Endothelial cell of umbilical vein (primary cell): ENCODE measurements at regions not wholly inside any gene's neighbourhood (a gene's known extent, or its start where the extent isn't known, plus 50 kb on each side); places are given as distances from the start of the nearest gene placed in this dataset.

ENCODE experiments used
- BruUV-seq: library from RNA; stranded (reverse); fragments of 400-500 nt; replicated peaks from 2 replicates; lab custom pipeline; 2021; lab: Mats Ljungman, UMichigan
- CTCF ChIA-PET: fragments of 300-600, 350-600 bp; sonication (Branson Sonifier 250); formaldehyde crosslinking; loops from one replicate; lab custom pipeline; 2021; ENCODE audit warnings: antibody characterized with exemption, inconsistent platforms; lab: Charles Lee
- POLR2A ChIA-PET: fragments of 300-600, 350-600 bp; sonication (Branson Sonifier 250); formaldehyde crosslinking; loops from one replicate; lab custom pipeline; 2021; ENCODE audit warnings: antibody characterized with exemption, inconsistent platforms; lab: Charles Lee
- DNase-seq: peaks from one replicate; pipeline ENCODE4 v3.0.0-alpha.2; 2011; ENCODE audit warnings: low read depth, low spot score
- FAIRE-seq: peaks from 2 replicates; lab custom pipeline; 2011; peaks lifted over from hg19 to GRCh38; lab: Jason Lieb, UNC
- H2AFZ ChIP-seq: 2 replicates; pipeline ENCODE4 v1.6.0; 2012; ENCODE audit warnings: low read depth, low read length, control low read depth, inconsistent platforms
- H3K27ac ChIP-seq: 2 replicates; pipeline ENCODE4 v1.5.1; 2011; ENCODE audit warnings: low read depth, mild to moderate bottlenecking, control low read depth, low read length, moderate library complexity; ENCODE audit not compliant: insufficient read depth
- H3K27me3 ChIP-seq, 2 experiments: 2 replicates each; pipeline versions ENCODE4 v1.6.0 to v1.6.1; 2011; ENCODE audit warnings: low read length in 2 of 2, mixed read lengths in 1 of 2; ENCODE audit not compliant: control insufficient read depth in 2 of 2, insufficient read depth in 2 of 2
- H3K36me3 ChIP-seq, 2 experiments: 2 replicates in 1 of 2; 3 replicates in 1 of 2; pipeline ENCODE4 v1.5.1; 2011; ENCODE audit warnings: low read length in 2 of 2, mild to moderate bottlenecking in 1 of 2, moderate library complexity in 1 of 2; ENCODE audit not compliant: control insufficient read depth in 2 of 2, insufficient read depth in 2 of 2; ENCODE audit errors: extremely low read depth in 1 of 2
- H3K4me1 ChIP-seq: 3 replicates; pipeline ENCODE4 v1.5.1; 2011; ENCODE audit warnings: mild to moderate bottlenecking, low read length; ENCODE audit not compliant: control insufficient read depth, insufficient read depth; ENCODE audit errors: extremely low read depth
- H3K4me2 ChIP-seq: 2 replicates; pipeline ENCODE4 v1.6.1; 2011; ENCODE audit warnings: low read length, control low read depth, mixed read lengths; ENCODE audit not compliant: insufficient read depth
- H3K4me3 ChIP-seq, 3 experiments: fragments of 200-600 bp in 1 of 3; sonication (generic), shearing (Covaris generic) in 1 of 3; replicated peaks in 1 of 3; 2 replicates each; pipeline ENCODE4 v1.5.1; 2011 to 2016; ENCODE audit warnings: control low read depth in 3 of 3, low read length in 3 of 3, mild to moderate bottlenecking in 2 of 3, inconsistent platforms in 1 of 3, low read depth in 1 of 3, moderate library complexity in 1 of 3; ENCODE audit not compliant: insufficient read depth in 1 of 3
- H3K79me2 ChIP-seq: 2 replicates; pipeline ENCODE4 v1.6.0; 2012; ENCODE audit warnings: low read length, inconsistent platforms; ENCODE audit not compliant: control insufficient read depth, insufficient read depth
- H3K9ac ChIP-seq: replicated peaks from 2 replicates; pipeline ENCODE3; 2011; ENCODE audit warnings: low read length, control low read depth; ENCODE audit not compliant: insufficient read depth; ENCODE audit errors: extremely low read depth
- H3K9me1 ChIP-seq: replicated peaks from 3 replicates; pipeline ENCODE4 v1.6.0; 2011; ENCODE audit warnings: mild to moderate bottlenecking, low read length; ENCODE audit not compliant: control insufficient read depth, insufficient read depth; ENCODE audit errors: extremely low read depth
- H3K9me3 ChIP-seq: replicated peaks from 2 replicates; pipeline ENCODE4 v1.5.1; 2012; ENCODE audit warnings: low read length, inconsistent platforms; ENCODE audit not compliant: control insufficient read depth, insufficient read depth
- H4K20me1 ChIP-seq: replicated peaks from 2 replicates; pipeline ENCODE3; 2011; ENCODE audit warnings: mild to moderate bottlenecking, low read length; ENCODE audit not compliant: control insufficient read depth, insufficient read depth; ENCODE audit errors: extremely low read depth
- CTCF ChIP-seq, 2 donors: IDR thresholded peaks; 1 replicate in 1 of 2; 2 replicates in 1 of 2; pipeline ENCODE4 v1.5.1; 2011; ENCODE audit warnings: low read length in 2 of 2, mild to moderate bottlenecking in 2 of 2, moderate library complexity in 2 of 2, control low read depth in 1 of 2, inconsistent platforms in 1 of 2, low read depth in 1 of 2; ENCODE audit not compliant: insufficient read depth in 1 of 2; ENCODE audit errors: extremely low read depth in 1 of 2
- EZH2 ChIP-seq: IDR thresholded peaks from 2 replicates; pipeline ENCODE4 v1.6.1; 2012; ENCODE audit warnings: borderline replicate concordance, low read depth, mild to moderate bottlenecking, moderate library complexity, low read length, inconsistent platforms; ENCODE audit not compliant: severe bottlenecking
- FOS ChIP-seq: IDR thresholded peaks from 2 replicates; pipeline ENCODE4 v1.6.1; 2011; ENCODE audit warnings: mild to moderate bottlenecking, low read length, moderate library complexity, borderline replicate concordance; ENCODE audit not compliant: insufficient read depth
- GATA2 ChIP-seq: IDR thresholded peaks from 2 replicates; pipeline ENCODE4 v1.7.0; 2011; ENCODE audit warnings: low read depth, mild to moderate bottlenecking, moderate library complexity, mixed read lengths, low read length; ENCODE audit not compliant: insufficient read length, insufficient read depth
- JUN ChIP-seq: IDR thresholded peaks from 2 replicates; pipeline ENCODE4 v1.6.1; 2011; ENCODE audit warnings: borderline replicate concordance, low read depth; ENCODE audit not compliant: insufficient read length, insufficient read depth
- MAX ChIP-seq: IDR thresholded peaks from 2 replicates; pipeline ENCODE4 v1.6.1; 2011; ENCODE audit not compliant: insufficient read depth, insufficient read length
- MYC ChIP-seq: IDR thresholded peaks from one replicate; pipeline ENCODE4 v1.6.1; 2011; ENCODE audit warnings: mild to moderate bottlenecking, low read depth, low read length
- POLR2A ChIP-seq: IDR thresholded peaks from 2 replicates; pipeline ENCODE4 v1.6.1; 2012; ENCODE audit warnings: low read depth, mild to moderate bottlenecking, control low read depth, low read length
- POLR2AphosphoS5 ChIP-seq: IDR thresholded peaks from 2 replicates; pipeline ENCODE4 v1.6.1; 2012; ENCODE audit warnings: low read depth, mild to moderate bottlenecking, control low read depth, low read length, moderate library complexity; ENCODE audit not compliant: insufficient read depth
- dilution Hi-C: fragments of 300-500 bp; cut with MboI; formaldehyde crosslinking; loops from one replicate; pipeline ENCODE4 v1.15.0; 2019; ENCODE audit warnings: low sequenced_read_pairs; ENCODE audit not compliant: extremely low pct_ligation_motif_present
- intact Hi-C: fragments of 100-400 bp; cut with micrococcal nuclease; formaldehyde crosslinking; loops from one replicate; pipeline ENCODE4 v1.10.0; 2022

DNA sequence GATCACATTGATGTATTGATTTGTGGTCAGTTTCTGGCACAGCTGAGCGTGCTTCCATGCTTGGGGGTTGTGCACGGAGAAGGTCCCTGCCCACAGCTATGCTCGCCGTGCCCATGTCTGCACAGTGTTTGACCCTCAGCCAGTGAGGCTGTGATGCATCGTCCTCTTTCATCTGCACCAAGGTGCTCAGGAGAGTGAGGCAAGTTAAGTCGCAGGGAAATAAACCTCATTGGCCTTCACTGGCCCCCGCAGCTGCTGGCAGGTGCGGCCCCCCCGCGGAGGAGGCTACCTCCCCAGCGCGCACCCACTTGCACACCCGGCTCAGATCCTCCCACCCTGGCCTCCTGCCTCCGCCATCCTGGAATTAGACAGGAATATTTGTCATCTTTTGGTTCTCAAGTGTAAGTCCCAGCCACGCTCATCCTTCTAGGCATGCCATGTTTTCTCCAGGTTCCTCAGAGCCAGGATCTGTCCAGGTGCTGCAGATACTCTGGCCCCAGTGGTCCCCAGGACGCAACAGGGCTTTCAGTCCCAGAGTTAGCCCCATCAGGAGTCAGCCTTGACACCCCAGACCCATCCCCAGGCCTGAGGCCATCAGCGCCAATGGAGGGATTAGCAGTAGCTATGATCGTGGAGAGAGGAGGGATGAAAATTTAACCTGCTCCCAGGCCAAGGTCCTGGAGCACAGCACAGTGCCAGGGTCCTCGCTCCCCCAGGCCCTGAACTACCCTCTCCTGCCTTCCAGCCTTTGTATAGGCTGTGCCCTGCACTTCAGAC is 93.7 kb downstream of the OAT start:
- Histone ChIP-seq H3K4me3 (no peak overlapping the region), H3K27me3 (no peaks in the 10 kb centered on the region), H3K4me2 (no peak overlapping the region), H4K20me1 (no peaks in the 10 kb centered on the region), H3K27ac (no peak overlapping the region), H3K9ac (no peak overlapping the region), H3K9me1 (no peaks in the 10 kb centered on the region), H2AFZ (no peak overlapping the region), H3K79me2 (no peaks in the 10 kb centered on the region), H3K9me3 (no peaks in the 10 kb centered on the region), H3K36me3 (no peaks in the 10 kb centered on the region), H3K4me1 (no peaks in the 10 kb centered on the region)
- TF ChIP-seq MYC = no peak
- no peak for TF ChIP-seq POLR2AphosphoS5
- no peak for TF ChIP-seq FOS
- no peak for TF ChIP-seq GATA2
- TF ChIP-seq POLR2A = no peak
- TF ChIP-seq MAX = no peak
- no peak for TF ChIP-seq EZH2
- TF ChIP-seq JUN = no peak
- no peak for TF ChIP-seq CTCF (IDR thresholded peaks at IDR 0.05; ENCODE audit: extremely low read depth in 1 of 2, insufficient read depth in 1 of 2, low read depth in 1 of 2, low read length in 2 of 2)
- dilution Hi-C loops = no loop called here
- FAIRE-seq (no peak), DNase-seq (no peak)
- ChIA-PET CTCF (no interaction called here), POLR2A (no interaction called here)
- BruUV-seq = no TSS peak
- intact Hi-C loops = no loop called here
